ENCODE measurements at regions not wholly inside any gene's neighbourhood (a gene's known extent, or its start where the extent isn't known, plus 50 kb on each side); places are given as distances from the start of the nearest gene placed in this dataset.

GRCh38 chrX:63979480-63979879, 194.5 kb upstream of the ARHGEF9 start:
- dilution Hi-C loops (cut with MboI; ENCODE audit: extremely low pct_ligation_motif_present, low sequenced_read_pairs), result no loop called here
- DNase-seq (ENCODE audit: low read depth, low spot score), result no peak
- Histone ChIP-seq H3K9me3 (ENCODE audit: control insufficient read depth, low read depth, low read length) (no peaks in the 10 kb centered on the region), H3K4me3 (ENCODE audit: control insufficient read depth in 2 of 3, extremely low read depth in 1 of 3, insufficient read depth in 2 of 3, low read depth in 1 of 3, low read length in 3 of 3) (no peak overlapping the region), H4K20me1 (ENCODE audit: control insufficient read depth, extremely low read depth, insufficient read depth, low read length) (no peaks in the 10 kb centered on the region), H3K4me1 (ENCODE audit: control insufficient read depth, extremely low read depth, insufficient read depth, low read length) (no peaks in the 10 kb centered on the region), H3K27ac (ENCODE audit: control insufficient read depth, insufficient read depth, low read length) (no peak overlapping the region), H3K9ac (ENCODE audit: control insufficient read depth, extremely low read depth, insufficient read depth, low read length) (no peak overlapping the region), H3K9me1 (ENCODE audit: control insufficient read depth, extremely low read depth, insufficient read depth, low read length) (no peaks in the 10 kb centered on the region), H3K27me3 (ENCODE audit: control insufficient read depth, extremely low read depth, insufficient read depth, low read length) (no peaks in the 10 kb centered on the region), H3K36me3 (ENCODE audit: control insufficient read depth in 2 of 2, extremely low read depth in 1 of 2, insufficient read depth in 2 of 2, low read length in 2 of 2) (no peaks in the 10 kb centered on the region), H3K4me2 (ENCODE audit: control insufficient read depth, extremely low read depth, insufficient read depth, low read depth, low read length) (no peak overlapping the region), H2AFZ (ENCODE audit: control insufficient read depth, low read length) (no peak overlapping the region), H3K79me2 (ENCODE audit: control insufficient read depth, insufficient read depth, low read length) (no peaks in the 10 kb centered on the region)
- no peak for FAIRE-seq
- no peak for TF ChIP-seq EZH2 (IDR thresholded peaks at IDR 0.05; ENCODE audit: low read length)
- no peak for TF ChIP-seq CTCF (optimal IDR thresholded peaks at IDR 0.05 in 1 of 3, IDR thresholded peaks at IDR 0.05 in 1 of 3, conservative IDR thresholded peaks at IDR 0.05 in 1 of 3; ENCODE audit: extremely low read depth in 1 of 3, insufficient read depth in 2 of 3, low read length in 3 of 3)

GRCh38 chrX:63967551-63967950, 182.5 kb upstream of the ARHGEF9 start:
- no peak for FAIRE-seq
- TF ChIP-seq EZH2 (IDR thresholded peaks at IDR 0.05; ENCODE audit: low read length) (no peak), CTCF (optimal IDR thresholded peaks at IDR 0.05 in 1 of 3, IDR thresholded peaks at IDR 0.05 in 1 of 3, conservative IDR thresholded peaks at IDR 0.05 in 1 of 3; ENCODE audit: extremely low read depth in 1 of 3, insufficient read depth in 2 of 3, low read length in 3 of 3) (no peak)
- Histone ChIP-seq H3K27ac (ENCODE audit: control insufficient read depth, insufficient read depth, low read length) (no peak overlapping the region), H3K9me1 (ENCODE audit: control insufficient read depth, extremely low read depth, insufficient read depth, low read length) (no peaks in the 10 kb centered on the region), H3K4me3 (ENCODE audit: control insufficient read depth in 2 of 3, extremely low read depth in 1 of 3, insufficient read depth in 2 of 3, low read depth in 1 of 3, low read length in 3 of 3) (no peak overlapping the region), H3K79me2 (ENCODE audit: control insufficient read depth, insufficient read depth, low read length) (no peaks in the 10 kb centered on the region), H4K20me1 (ENCODE audit: control insufficient read depth, extremely low read depth, insufficient read depth, low read length) (no peaks in the 10 kb centered on the region), H3K4me1 (ENCODE audit: control insufficient read depth, extremely low read depth, insufficient read depth, low read length) (no peaks in the 10 kb centered on the region), H3K36me3 (ENCODE audit: control insufficient read depth in 2 of 2, extremely low read depth in 1 of 2, insufficient read depth in 2 of 2, low read length in 2 of 2) (no peaks in the 10 kb centered on the region), H3K9me3 (ENCODE audit: control insufficient read depth, low read depth, low read length) (no peaks in the 10 kb centered on the region), H2AFZ (ENCODE audit: control insufficient read depth, low read length) (no peak overlapping the region), H3K9ac (ENCODE audit: control insufficient read depth, extremely low read depth, insufficient read depth, low read length) (no peak overlapping the region), H3K27me3 (ENCODE audit: control insufficient read depth, extremely low read depth, insufficient read depth, low read length) (no peaks in the 10 kb centered on the region), H3K4me2 (ENCODE audit: control insufficient read depth, extremely low read depth, insufficient read depth, low read depth, low read length) (no peak overlapping the region)
- DNase-seq (ENCODE audit: low read depth, low spot score), result no peak
- dilution Hi-C loops (cut with MboI; ENCODE audit: extremely low pct_ligation_motif_present, low sequenced_read_pairs), result no loop called here

All from keratinocyte (primary cell).